Activated naive CD4-positive, alpha-beta T cell treated with anti-CD3 and anti-CD28 coated beads, Interleukin-2, amount 50 U/mL, for 72 hours (primary cell): ENCODE measurements at regions not wholly inside any gene's neighbourhood (a gene's known extent, or its start where the extent isn't known, plus 50 kb on each side); places are given as distances from the start of the nearest gene placed in this dataset.

ENCODE experiments used
- ATAC-seq, 2 donors: fragments of 150-1000 bp; cut with Tn5 transposase; 2 replicates each; pipeline ENCODE4 v1.10.0; 2021; ENCODE audit warnings: mild to moderate bottlenecking in 2 of 2, moderate library complexity in 2 of 2
- DNase-seq, 2 donors: peaks; one replicate each; pipeline ENCODE4 v3.0.0; 2021 to 2022; ENCODE audit warnings: low spot score in 2 of 2
- H3K27ac Mint-ChIP-seq, 2 donors: one replicate each; pipeline ENCODE4 v1.8.0; 2022; ENCODE audit warnings: mild to moderate bottlenecking in 2 of 2, mixed read lengths in 2 of 2
- H3K36me3 Mint-ChIP-seq, 2 donors: one replicate each; pipeline ENCODE4 v1.8.0; 2022; ENCODE audit warnings: mixed read lengths in 2 of 2
- H3K9me3 Mint-ChIP-seq, 2 donors: one replicate each; pipeline ENCODE4 v1.8.0; 2022; ENCODE audit warnings: mixed read lengths in 2 of 2

DNA sequence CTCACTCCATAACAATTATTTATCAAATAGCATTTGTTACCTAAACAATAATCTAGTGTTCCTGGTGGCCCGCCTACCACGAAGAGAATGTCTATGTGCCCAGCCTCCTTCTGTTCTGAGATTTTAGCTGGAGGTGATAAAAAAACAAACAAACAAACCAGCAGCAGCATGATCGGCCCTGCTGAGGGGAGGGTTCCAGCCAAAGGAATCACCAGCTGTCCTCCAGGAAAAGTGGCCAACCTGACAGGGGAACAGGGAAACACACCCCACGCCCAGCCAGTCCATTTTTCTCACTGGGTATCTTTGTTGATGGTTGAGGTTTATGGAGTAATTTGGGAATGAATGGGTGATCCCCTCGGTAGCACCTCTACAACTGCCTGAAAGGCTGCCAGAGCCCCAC lies 203.0 kb upstream of the DYNLRB2 start:
- DNase-seq (no peak), ATAC-seq (no peak)
- no peaks in the 10 kb centered on the region for H3K36me3 Mint-ChIP-seq
- no peaks in the 10 kb centered on the region for H3K9me3 Mint-ChIP-seq
- H3K27ac Mint-ChIP-seq: no peak overlapping the region

DNA sequence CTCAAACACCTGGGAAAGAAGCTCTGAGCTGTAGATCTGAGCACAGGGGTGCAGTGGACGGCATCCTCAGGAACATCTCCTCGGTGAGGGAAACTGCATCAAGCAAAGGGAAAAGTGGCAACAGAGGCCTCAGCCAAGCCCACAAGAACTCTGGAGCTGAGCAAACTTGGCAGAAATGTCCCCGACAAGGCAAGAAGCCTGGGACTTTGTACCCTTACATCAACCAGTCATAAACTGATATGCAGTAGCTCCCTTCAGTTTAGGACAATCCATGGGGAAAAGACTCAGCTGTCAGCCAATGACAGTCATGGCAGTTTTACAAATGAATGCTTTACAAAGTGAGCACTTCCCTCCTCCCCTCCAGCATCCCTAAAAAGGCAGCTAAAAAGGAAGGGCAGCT lies 210.0 kb upstream of the DYNLRB2 start:
- ATAC-seq: no peak
- Mint-ChIP-seq H3K9me3 (no peaks in the 10 kb centered on the region), H3K27ac (no peak overlapping the region), H3K36me3 (no peaks in the 10 kb centered on the region)
- DNase-seq: no peak

DNA sequence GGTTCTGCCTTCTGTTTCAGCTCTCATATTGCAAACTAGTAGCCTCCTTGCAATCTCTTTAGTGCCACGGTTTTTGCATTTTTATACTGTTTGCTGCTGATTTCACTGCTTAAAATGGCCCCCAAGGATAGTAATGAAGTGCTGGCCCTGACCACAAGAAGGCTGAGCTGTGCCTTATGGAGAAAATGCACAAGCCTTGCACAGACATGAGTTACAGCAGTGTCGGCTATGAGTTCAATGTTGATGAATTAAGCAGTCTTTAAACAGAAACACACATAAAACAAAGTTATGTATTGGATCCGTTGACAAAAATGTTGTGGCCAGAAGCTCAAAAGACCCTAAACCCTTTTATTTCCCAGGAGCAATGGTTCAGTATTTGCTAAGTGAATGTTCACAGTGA lies 210.6 kb upstream of the DYNLRB2 start:
- no peak for ATAC-seq
- no peak overlapping the region for H3K27ac Mint-ChIP-seq
- H3K9me3 Mint-ChIP-seq: no peaks in the 10 kb centered on the region
- DNase-seq: no peak
- H3K36me3 Mint-ChIP-seq: no peaks in the 10 kb centered on the region

DNA sequence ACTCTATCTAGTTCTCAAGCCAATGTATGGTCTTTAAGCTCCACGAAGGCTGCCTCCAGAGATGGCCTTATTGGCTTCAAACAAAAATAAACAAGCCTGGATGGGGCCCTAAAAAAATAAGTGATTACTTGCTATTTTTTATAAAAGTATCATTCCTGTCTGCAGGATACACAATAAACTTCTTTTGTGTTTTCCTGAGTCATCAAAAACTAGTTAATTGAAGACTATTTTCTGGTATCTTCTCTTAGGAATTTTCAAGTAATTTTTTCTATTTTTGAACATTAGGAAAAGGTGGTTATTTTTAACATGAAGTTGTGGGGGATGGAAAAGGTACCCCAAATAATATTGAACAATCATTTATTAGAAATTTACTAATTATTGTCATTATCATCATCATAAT lies 213.1 kb upstream of the DYNLRB2 start:
- no peak for DNase-seq
- H3K9me3 Mint-ChIP-seq: no peaks in the 10 kb centered on the region
- no peak for ATAC-seq
- no peak overlapping the region for H3K27ac Mint-ChIP-seq
- no peaks in the 10 kb centered on the region for H3K36me3 Mint-ChIP-seq

DNA sequence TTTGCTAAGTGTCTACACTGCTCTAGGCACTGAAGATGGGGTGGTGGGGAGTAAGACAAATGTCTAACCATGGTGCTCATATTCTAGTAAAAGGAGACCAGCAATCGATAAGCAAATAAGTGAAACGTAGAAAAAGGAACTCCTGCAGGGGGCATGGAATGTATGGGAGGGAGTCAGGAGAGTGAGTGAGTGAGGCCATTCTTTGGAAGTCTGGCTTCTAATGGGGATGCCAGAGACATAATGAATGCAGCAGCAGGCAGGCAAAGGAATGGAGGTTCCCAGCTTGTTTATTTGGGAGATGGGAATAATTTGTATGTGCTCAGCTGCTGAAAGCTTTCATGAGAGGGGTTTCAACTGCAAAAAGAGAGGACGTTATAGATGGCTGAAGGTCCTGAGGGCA lies 216.4 kb upstream of the DYNLRB2 start:
- Mint-ChIP-seq H3K27ac (no peak overlapping the region), H3K9me3 (no peaks in the 10 kb centered on the region), H3K36me3 (no peaks in the 10 kb centered on the region)
- DNase-seq (no peak), ATAC-seq (no peak)

DNA sequence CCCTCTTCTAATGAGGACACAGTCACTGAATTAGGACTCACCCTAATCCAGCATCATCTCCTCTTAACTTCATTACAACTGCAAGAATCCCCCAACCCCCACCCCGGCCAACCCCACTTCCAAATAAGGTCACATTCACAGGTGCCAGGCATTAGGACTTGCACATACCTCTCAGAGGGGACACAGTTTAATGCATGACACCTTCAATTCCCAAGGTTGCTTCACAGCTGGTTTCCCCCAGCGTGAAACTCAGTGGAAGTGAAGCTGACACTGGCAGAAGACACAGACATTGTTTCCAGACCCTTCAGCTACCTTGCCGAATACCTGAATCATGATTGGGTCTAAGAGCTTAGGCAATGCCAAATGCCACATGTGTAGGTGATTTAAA lies 217.0 kb upstream of the DYNLRB2 start:
- H3K36me3 Mint-ChIP-seq: no peaks in the 10 kb centered on the region
- ATAC-seq (no peak), DNase-seq (no peak)
- peaks cover 0 to under 1% of the 10 kb centered on the region in 2 donors for H3K9me3 Mint-ChIP-seq
- H3K27ac Mint-ChIP-seq: no peak overlapping the region

DNA sequence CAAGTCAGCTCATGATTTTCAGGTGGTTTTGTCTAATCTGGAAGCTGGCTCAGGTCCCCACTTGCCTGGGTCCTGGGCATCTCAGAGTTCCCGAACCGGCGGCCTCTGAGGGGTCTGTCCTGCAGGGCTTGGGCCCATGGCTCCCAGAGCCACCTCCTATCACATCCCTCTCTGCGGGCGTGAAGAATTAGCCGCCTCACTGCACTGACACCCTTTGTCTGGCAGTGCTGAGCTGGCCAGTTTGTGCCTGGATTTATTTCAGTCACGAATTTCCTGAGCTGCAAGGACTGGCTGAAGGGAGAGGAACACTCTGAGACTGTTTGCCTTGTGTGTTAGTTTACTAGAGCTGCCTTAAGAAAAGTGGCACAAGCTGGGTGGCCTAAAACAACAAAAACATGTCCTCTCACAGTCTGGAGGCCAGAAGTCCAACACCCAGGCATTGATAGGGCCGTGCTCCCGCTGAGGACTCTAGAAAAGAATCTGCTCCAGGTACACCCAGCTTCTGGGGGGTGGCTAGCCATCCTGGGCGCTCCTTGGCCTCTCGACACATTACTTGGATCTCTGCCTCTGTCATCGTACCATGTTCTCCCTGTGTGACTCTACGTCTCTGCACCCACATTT lies 217.5 kb upstream of the DYNLRB2 start:
- DNase-seq (no peak), ATAC-seq (no peak)
- H3K36me3 Mint-ChIP-seq: peaks cover 0 to 4% of the 10 kb centered on the region in 2 donors
- no peak overlapping the region for H3K27ac Mint-ChIP-seq
- H3K9me3 Mint-ChIP-seq: peaks cover 4 to 5% of the 10 kb centered on the region in 2 donors

DNA sequence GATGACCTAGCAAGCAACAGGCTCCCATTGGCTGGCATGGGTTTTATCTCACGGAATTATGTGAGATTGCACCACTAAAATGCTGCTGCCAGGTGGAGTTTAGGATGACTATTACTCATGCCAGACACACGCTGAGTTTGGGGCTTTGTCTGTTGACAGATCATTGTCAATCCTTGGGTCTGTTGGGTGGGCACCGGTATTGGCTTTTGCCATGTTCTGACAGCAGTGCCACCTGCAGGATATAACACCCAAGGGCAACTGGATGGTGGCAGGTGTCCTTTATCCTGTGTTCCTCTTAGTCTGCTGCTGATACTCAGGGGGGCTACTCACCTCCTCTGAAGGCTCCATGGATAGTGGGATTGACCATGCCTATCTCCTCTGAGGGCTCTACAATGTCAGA lies 221.6 kb upstream of the DYNLRB2 start:
- H3K36me3 Mint-ChIP-seq: peaks cover 0 to 4% of the 10 kb centered on the region in 2 donors
- no peak overlapping the region for H3K27ac Mint-ChIP-seq
- DNase-seq (no peak), ATAC-seq (no peak)
- peaks cover 4 to 5% of the 10 kb centered on the region in 2 donors for H3K9me3 Mint-ChIP-seq

DNA sequence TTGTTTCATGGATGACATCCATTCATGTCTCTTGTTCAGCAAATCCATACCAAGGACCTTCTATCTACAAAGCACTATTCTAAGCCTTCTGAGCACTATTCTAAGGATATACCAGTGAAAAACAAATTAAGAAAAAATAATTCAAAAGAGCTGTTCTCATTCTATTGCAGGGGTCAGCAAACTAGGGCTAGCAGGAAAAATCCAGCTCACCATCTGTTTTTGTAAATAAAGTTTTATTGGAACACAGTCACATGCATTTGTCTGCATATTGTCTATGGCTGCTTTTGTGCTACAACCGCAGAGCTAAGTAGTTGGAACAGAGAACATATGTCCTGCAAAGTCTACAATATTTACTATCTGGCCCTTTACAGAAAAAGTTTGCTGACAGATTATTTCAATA lies 222.7 kb upstream of the DYNLRB2 start:
- DNase-seq (no peak), ATAC-seq (no peak)
- H3K27ac Mint-ChIP-seq: no peak overlapping the region
- H3K36me3 Mint-ChIP-seq: peaks cover 0 to 4% of the 10 kb centered on the region in 2 donors
- H3K9me3 Mint-ChIP-seq: peaks cover 4 to 5% of the 10 kb centered on the region in 2 donors

DNA sequence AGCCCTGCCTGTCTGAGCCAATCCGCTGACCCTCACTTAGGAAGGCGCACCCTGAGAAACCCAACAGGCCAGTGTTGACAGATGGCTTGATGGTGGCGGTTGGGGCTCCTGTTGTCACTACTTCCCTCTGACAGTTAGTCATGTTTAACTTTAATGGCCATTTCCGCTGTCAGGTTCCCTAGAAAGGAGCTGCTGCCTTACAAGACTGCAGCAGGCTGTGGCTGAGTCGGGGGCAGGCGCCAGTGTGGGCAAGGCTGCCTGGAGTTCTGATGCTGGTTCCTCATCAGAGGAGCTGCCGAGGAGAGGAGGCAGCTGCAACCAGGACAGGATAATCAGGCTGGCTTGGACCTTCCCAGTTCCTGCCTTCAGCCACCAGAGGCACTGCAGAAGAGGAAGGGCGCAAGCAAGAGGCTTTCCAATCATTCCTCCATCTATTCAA lies 223.2 kb upstream of the DYNLRB2 start:
- Mint-ChIP-seq H3K9me3 (peaks cover 4 to 5% of the 10 kb centered on the region in 2 donors), H3K36me3 (peaks cover 0 to 4% of the 10 kb centered on the region in 2 donors), H3K27ac (no peak overlapping the region)
- no peak for ATAC-seq
- DNase-seq: no peak

DNA sequence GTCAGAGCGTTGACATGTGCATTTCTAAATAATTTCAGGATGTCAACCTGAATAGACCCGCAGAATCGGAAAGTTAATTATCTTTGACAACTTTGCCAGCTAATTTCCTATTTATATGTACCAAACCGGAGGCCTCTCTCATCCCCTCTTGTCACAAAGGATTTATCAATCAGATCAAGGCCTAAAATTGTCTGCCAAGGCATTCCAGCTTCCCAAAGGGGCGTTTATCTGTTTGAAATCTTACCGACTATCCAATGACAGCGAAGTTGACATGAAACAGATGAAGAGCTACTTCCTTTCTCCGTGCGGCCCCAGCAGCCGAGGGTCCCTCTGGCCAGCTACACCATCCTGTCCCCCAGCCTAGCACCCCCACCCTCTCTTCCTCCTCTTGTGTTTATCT lies 223.7 kb upstream of the DYNLRB2 start:
- ATAC-seq (no peak), DNase-seq (no peak)
- Mint-ChIP-seq H3K9me3 (peaks cover 4 to 5% of the 10 kb centered on the region in 2 donors), H3K36me3 (peaks cover 0 to 4% of the 10 kb centered on the region in 2 donors), H3K27ac (peak overlapping the region in 1 of 2 donors; percentile 9)

DNA sequence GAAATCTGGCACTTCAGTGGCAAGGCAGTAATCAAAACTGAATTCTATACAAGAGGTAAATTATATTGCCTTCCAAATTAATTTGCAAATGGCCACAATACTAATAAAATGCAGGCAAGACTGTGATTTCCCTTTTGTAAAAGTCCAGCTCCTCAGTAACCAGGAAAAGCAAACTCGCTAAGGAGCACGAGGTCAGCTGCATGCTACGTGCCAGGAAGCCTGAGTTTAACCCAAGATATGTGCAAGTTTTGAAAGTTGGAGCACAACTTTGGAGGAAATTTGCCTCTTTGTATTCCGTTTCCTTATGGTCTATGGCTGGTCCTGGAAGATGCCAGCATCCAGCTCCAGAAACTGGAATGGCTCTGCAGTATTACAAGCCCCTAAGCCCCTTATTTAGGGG lies 226.8 kb upstream of the DYNLRB2 start:
- ATAC-seq (no peak), DNase-seq (no peak)
- peaks cover 0 to 4% of the 10 kb centered on the region in 2 donors for H3K36me3 Mint-ChIP-seq
- peaks cover 4 to 5% of the 10 kb centered on the region in 2 donors for H3K9me3 Mint-ChIP-seq
- no peak overlapping the region for H3K27ac Mint-ChIP-seq

DNA sequence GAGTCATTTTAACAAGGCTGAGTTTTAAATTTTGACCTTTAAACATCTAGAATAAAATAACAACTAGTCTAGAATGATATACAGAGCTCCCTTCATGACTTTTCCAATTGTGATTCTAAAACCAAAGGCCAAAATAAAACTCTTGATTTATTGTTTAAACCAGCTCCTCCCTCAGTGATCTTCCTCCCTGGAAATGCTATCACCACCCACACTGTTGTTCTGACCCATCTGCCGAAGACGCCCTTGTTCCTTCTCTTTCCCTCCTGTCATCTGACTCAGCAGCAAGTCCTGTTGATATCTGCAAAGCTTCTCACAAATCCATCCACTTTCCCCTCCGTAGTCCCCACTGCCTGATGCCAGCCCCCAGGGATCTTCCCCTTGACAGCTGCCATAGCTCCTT lies 231.6 kb upstream of the DYNLRB2 start:
- Mint-ChIP-seq H3K9me3 (no peaks in the 10 kb centered on the region), H3K27ac (no peak overlapping the region), H3K36me3 (no peaks in the 10 kb centered on the region)
- DNase-seq (no peak), ATAC-seq (no peak)

DNA sequence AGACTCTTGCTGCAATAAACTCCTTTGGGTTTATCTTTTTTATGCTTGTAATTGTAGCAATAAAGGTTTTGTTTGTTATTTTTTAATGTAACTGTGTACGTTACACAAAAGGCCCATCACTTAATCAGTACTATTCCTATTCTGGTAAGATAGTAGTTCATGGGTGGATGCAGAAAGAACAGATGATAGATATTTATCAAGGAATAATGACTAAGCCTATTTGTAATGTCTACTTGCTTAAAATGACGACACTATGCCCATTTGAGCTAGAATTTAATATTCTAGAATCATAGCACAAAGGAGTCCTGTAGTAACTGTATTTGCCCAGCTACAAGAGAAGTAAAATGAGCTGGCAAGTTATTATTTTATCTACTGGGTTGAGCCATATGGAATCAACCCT lies 235.4 kb upstream of the DYNLRB2 start:
- no peaks in the 10 kb centered on the region for H3K36me3 Mint-ChIP-seq

DNA sequence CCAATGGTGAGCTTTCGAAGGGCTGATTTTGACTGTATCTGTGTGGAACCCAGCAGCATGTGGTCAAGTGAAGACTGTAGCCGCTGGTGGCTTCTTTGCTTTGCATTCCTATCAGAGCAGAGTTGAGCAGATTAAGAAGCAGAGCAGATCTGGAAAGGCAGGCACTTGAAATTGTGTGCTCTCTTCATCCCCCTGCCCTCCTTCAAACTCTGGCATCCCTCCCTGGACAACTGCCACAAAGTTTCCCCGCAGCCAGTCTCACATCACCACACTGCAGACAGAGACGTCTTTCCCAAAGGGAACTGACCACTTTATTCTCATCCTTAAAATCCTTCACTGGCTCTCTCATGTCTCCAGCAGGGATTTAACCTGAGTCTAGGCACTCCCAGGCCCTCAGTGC lies 237.1 kb upstream of the DYNLRB2 start:
- ATAC-seq: no peak
- no peaks in the 10 kb centered on the region for H3K9me3 Mint-ChIP-seq
- H3K36me3 Mint-ChIP-seq: no peaks in the 10 kb centered on the region
- no peak overlapping the region for H3K27ac Mint-ChIP-seq
- DNase-seq: no peak

More for the DNA sequence above, 235.4 kb upstream of the DYNLRB2 start:
- no peak for DNase-seq
- Mint-ChIP-seq H3K27ac (no peak overlapping the region), H3K9me3 (no peaks in the 10 kb centered on the region)
- ATAC-seq: no peak

DNA sequence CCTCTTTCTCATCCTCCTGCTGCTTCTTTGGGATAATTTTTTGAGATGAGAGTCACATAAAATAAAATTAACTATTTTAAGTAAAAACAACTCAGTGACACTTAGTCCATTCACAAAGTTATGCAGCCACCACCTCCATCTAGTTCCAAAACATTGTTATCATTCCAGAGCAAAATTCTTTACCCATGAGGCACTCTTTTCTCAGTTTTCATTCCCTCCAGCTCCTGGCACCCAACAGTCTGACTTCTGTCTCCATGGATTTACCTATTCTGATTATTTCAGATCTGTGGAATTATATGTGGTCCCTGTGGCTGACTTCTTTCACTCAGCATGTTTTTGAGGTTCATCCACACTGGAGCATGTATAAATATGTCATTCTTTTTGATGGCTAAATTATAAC lies 239.9 kb upstream of the DYNLRB2 start:
- no peak overlapping the region for H3K27ac Mint-ChIP-seq
- ATAC-seq: no peak

DNA sequence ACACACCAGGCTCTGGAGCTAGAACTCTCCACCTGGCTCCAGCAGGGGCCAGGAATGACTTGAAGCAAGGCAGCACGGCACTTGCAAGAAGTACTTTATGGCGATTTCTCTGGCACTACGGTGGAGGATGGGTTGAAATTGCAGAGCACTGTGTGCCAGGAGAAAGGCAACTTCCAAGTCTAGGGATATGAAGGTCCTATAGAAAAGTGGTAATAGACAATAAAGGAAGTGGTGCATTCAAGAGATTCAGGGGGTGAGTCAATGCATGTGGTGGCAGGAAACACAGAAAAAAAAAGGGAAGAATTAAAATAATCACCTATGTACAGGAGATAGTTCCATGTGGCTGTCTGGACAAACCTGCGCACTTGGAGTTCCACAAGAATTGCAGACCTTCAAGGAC lies 240.3 kb upstream of the DYNLRB2 start:
- ATAC-seq: no peak
- H3K9me3 Mint-ChIP-seq: peaks cover 0 to 4% of the 10 kb centered on the region in 2 donors

More for the DNA sequence above, 239.9 kb upstream of the DYNLRB2 start:
- Mint-ChIP-seq H3K9me3 (peaks cover 0 to under 1% of the 10 kb centered on the region in 2 donors), H3K36me3 (no peaks in the 10 kb centered on the region)
- no peak for DNase-seq

DNA sequence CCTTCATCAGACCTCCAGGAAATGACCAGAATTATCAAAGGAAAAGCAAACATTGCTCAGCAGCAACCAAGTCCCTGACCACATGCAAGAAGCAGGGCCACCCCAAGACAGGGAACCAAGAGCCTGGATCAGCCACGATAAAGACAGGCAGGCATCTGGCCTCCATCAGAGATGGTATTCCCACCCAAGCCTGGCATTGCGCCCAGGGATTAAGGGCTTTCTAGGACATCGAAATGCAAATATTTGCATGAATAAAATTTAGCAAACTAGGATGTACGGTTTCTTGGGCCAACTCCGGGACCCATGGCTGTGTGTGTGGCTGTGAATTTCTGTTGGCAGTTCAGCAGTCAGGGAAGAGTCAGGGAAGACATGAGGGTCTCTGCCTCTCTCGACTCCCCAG lies 241.4 kb upstream of the DYNLRB2 start:
- no peak overlapping the region for H3K27ac Mint-ChIP-seq

More for the DNA sequence above, 240.3 kb upstream of the DYNLRB2 start:
- H3K27ac Mint-ChIP-seq: no peak overlapping the region
- no peak for DNase-seq
- no peaks in the 10 kb centered on the region for H3K36me3 Mint-ChIP-seq

More for the DNA sequence above, 241.4 kb upstream of the DYNLRB2 start:
- H3K36me3 Mint-ChIP-seq: no peaks in the 10 kb centered on the region
- ATAC-seq: no peak
- DNase-seq: no peak
- peaks cover 0 to 4% of the 10 kb centered on the region in 2 donors for H3K9me3 Mint-ChIP-seq
